Stimulated activated CD4-positive, alpha-beta T cell treated with anti-CD3 and anti-CD28 coated beads, Interleukin-2, amount 100 ng/mL, for 24 hours (primary cell): ENCODE measurements at regions not wholly inside any gene's neighbourhood (a gene's known extent, or its start where the extent isn't known, plus 50 kb on each side); places are given as distances from the start of the nearest gene placed in this dataset.
"Not testable (repeated sequence)": the region's sequence is repeated elsewhere in the genome, so short reads cannot be mapped to it uniquely, and the experiment has no call there.

Experiments
- DNase-seq, 2 donors: peaks; one replicate each; pipeline ENCODE4 v3.0.0-alpha.2; 2020

- no peak for DNase-seq
These were observed 570.7 kb downstream of the REEP3 start for GRCh38 chr10:64091897-64092296.

DNA sequence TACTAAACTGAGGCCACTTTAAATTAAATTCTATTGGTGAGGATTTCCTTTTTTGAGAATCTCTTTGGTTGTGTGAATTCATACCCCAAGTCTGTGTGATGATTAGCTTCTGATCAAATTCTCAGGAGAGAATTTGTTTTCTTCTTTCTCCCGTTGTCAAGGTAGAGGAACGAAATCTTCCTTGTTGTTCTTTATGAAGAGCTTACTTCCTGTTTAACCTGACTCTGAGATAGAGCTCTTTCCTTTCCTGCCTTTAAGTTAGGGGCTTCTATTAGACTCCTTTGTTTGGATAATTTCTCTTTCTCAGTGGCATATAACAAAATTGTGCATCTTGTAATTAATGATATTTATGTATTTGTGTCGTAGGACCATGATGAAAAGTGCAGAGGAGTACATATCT, 572.1 kb downstream of the REEP3 start:
- DNase-seq, result no peak

- DNase-seq, result no peak
These were observed 572.8 kb downstream of the REEP3 start for GRCh38 chr10:64093946-64094535.

GRCh38 chr10:64096941-64097340, 575.7 kb downstream of the REEP3 start:
- DNase-seq, result no peak

DNA sequence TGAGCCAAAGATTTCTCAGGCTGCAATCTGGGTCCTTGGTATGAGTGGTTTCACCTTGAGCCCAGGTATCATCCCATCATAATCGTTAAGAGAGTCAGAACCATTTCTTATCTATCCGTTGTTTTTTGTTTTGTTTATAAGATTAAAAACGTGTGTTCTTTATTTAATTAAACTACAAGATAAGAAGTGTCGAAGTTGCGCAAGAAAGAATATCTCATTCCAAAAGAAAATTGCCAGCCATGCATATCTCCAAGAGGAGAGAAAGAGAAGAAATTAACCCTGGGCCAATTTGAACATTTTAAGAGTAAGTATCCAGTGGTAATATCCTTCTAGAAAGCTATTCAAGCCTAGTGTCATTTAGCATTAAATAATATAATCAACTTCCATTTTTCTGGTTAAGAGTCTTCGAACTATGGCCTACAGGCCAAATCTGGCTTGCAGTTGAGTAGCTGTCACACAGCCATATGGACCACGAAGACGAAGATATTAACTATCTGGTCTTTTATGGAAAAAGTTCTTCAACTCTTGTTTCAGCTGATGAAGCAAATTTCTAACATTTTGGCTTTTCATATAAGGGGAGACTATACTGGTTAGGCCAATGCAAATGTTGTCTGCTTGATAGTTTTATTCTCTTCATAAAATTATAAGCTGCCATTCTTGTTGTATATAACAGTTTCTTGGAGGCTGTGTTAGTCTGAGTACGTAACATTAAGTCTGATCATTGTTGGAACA, 576.4 kb downstream of the REEP3 start:
- DNase-seq, result no peak

GRCh38 chr10:64098994-64099393, 577.8 kb downstream of the REEP3 start:
- DNase-seq, result no peak

DNA sequence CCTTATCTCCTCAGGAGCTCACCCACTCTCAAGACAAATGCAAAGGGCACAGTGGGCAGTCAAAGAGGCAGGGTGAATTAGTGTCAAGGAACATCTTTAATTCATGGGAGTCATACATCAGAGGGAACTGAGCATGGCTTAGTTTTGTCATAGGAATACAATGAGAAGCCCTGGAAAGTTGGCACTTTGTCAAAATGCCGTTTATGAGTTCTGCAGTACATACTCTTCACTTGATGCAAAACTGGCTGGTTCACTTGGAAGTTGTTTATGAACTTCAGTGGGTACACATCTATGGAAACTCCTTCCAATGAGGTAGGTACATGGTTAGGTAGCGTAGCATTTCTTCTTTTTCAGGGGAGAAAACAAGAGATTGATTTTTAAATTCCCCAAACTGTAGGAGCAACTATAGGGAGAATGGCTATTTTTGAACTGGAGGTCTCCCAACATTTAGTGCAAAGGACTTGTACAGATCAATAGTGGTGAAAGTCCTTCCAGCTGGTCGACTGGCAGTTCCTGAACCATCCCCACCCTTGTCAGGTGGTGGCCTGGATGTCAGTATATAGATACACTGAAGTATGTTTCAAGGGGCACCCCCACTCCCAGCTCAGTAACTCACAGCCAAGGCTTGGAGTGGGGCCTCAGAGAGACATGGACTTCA, 580.5 kb downstream of the REEP3 start:
- DNase-seq, result no peak

DNA sequence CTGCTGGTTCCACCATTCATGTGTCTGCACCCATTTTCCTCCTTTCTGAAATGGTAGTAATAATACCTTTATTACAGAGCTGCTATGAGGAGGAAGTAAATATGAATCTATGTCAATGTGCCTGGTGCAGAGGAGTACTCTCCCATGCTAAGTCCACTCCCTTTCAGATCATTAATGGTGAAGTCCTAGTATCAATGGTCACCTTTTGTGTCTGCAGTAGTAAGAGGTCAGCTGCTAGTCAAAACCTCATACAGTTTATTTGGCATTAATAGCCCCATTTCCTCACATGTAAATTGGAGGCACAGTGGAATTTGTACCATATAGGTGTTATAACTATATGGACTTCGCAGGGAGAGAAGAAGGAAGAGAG, 581.0 kb downstream of the REEP3 start:
- no peak for DNase-seq

DNA sequence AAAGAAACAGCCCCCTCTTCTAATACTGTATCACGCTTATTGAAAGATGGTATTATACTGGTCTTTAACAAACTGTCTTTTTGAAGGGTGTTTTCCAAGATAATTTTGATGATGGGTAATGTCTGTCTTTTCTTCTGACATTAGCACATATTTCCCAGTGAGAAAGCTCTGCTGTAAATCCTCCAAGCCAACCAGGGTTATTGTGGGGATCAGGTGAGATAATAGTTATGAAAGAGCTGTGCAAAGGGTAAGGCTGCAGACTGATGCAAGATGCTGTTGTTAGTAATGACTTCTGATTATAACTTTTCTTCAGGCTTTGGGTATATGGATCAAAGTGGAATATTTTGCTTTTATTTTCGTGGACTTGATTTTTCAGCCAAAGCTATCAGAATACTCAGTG, 581.7 kb downstream of the REEP3 start:
- DNase-seq, result no peak

- DNase-seq, result no peak
These were observed 582.7 kb downstream of the REEP3 start for GRCh38 chr10:64103750-64104470.

GRCh38 chr10:64109926-64110495, 588.8 kb downstream of the REEP3 start:
- no peak for DNase-seq

- DNase-seq, result no peak
These were observed 591.6 kb downstream of the REEP3 start for GRCh38 chr10:64112701-64113355.

GRCh38 chr10:64113375-64113774, 592.2 kb downstream of the REEP3 start:
- no peak for DNase-seq

DNA sequence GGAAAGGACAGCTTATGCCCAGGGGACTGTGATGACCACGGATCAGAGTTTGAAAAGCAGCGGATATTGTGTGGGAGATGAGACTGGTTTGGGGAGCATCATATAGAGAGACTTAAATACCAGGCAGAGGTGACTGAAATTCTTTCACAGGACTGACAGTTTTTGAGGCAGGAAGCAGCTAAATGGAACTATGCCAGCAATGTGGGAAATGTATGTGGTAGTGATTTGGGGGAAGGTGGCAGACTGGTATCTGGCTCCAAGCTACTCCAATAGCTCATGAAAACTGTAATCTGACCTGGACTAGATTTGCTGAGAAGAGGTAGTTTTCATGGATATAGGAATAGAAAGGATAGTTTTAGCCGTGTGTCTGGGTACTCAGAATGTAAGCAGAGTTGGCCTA, 592.6 kb downstream of the REEP3 start:
- DNase-seq, result no peak

DNA sequence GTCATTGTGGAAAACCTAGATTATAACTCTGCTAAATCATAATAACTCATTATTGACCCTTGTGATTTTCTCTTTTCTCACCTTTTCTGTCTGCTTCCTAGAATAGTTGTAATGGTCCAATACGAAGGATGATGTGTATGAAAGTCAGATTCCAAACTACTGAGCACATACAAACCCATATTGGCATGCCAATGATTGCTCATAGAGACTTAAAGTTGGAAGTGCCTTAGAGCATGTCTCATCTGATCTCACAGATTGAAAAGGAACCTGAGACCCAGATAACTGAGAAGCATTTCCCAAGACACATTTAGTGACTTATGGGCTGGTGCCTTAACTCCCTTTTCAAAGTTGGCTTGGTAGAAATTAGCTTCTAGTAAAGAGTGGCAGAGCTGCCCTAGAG, 594.3 kb downstream of the REEP3 start:
- no peak for DNase-seq

DNA sequence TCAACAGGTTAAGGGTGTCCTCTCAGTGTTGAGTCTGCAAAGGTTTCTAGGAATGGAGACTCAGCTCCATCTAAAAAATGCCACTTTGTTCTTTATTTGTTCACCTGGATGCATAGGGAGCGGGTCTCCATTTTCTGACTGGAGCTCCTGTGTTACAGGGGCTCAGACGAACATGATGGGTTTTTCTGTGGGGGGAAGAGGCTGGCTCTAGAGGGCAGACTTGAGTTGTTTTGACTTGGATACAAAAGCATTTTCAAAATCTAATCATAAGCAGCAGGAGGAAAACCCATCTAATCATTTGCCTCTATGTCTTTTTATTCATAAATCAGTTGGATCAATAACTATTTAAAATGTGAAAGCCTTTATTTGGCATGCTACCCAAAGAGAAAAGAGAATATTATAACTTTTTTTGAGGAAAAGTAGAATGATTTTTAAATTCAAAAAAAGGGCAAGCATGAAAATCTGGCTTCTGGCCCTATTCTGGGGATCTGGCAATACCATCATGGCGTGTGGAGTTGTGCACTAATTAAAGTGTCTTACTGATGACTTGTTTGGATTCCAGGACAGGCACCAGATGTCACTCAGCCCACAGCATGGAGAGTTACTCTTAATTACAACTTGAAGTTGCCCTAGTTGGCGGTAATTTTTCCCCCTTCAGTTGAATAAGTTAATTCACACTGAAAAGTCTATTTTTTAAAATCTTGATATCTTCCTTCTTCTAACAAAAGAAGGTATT, 594.9 kb downstream of the REEP3 start:
- DNase-seq, result no peak

- no peak for DNase-seq
These were observed 595.5 kb downstream of the REEP3 start for GRCh38 chr10:64116707-64117106.

- no peak for DNase-seq
These were observed 597.5 kb downstream of the REEP3 start for GRCh38 chr10:64118736-64119135.

GRCh38 chr10:64120301-64120980, 599.2 kb downstream of the REEP3 start:
- not testable (repeated sequence) for DNase-seq

DNA sequence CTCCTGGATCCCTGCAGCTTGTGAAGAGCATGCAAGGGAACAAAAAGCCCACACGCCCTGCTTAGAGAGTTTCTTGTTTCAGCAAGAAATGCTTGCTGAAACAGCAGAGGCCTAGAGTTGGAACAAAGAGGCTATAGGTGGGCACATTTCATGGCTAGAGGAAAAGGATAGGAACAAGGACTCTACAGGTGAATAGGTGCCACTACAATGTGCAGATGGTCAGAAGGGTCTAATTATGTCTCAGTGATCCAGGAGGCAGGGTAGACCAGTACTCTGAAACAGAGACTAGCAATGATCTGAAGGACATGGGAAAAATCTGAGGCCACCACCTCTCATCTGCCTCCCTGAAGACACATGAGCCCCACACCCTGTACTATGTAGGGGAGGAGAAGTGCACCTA, 609.0 kb downstream of the REEP3 start:
- DNase-seq, result no peak

DNA sequence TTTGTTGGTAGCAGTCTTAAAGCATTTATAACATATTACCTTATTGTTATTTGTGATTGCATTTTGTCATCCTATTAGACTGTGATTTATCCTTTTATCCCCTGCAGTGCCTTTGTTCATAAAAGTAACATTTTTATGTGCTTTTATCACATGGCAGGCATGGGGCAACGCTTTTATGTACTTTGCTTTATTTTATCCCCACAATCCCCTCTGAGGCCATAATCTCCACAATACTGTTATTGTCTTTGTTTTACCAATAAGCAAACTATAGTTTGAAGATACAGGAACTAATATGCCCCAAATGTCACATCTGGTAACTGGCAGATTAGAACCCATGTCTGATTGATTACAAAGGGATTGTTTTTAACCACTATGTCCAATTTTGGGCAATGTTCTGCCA, 613.5 kb downstream of the REEP3 start:
- DNase-seq, result no peak

DNA sequence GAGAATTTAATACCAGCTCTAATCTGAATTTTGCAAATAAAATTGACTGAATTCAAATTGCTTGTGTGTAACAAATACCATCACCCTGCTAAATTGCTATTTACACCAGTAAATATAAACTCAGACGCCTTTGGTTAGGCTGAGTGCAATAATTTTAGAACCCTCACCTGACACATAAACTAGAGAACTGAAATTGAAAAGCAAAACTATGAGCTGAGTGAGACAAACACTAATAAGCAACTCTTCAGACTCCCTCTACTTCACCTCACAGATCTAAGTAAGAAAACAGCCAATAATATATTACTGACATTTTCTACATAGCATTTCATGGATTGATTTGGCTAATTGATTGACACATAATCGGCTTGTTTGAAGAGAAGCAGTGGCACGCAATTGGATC, 621.2 kb downstream of the REEP3 start:
- no peak for DNase-seq
